Activated CD8-positive, alpha-beta memory T cell treated with anti-CD3 and anti-CD28 coated beads for 48 hours (primary cell): ENCODE measurements at regions not wholly inside any gene's neighbourhood (a gene's known extent, or its start where the extent isn't known, plus 50 kb on each side); places are given as distances from the start of the nearest gene placed in this dataset.

ENCODE experiments used
- DNase-seq, 3 experiments: peaks; one replicate each; pipeline ENCODE4 v3.0.0-alpha.2; 2020; ENCODE audit warnings: low read depth in 2 of 3, low spot score in 2 of 3

DNA sequence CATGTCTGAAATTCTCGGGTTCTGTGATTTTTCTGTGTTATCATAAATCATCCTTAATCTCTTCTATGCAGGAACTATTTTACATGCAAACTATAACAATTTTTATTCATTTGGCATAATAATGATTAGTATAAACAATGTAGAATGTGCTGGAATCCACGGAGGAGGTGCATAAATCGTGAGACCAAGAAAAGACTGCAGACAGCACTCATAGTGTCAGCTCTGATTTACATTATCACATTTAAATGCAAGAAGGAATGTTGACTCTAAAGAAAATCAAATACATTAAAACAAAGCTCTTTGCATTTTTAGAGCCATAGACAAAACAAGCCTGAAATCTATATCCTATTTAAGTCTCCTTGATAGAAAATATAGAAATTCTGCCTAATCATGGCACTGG, 501.7 kb upstream of the STXBP6 start:
- no peak for DNase-seq

DNA sequence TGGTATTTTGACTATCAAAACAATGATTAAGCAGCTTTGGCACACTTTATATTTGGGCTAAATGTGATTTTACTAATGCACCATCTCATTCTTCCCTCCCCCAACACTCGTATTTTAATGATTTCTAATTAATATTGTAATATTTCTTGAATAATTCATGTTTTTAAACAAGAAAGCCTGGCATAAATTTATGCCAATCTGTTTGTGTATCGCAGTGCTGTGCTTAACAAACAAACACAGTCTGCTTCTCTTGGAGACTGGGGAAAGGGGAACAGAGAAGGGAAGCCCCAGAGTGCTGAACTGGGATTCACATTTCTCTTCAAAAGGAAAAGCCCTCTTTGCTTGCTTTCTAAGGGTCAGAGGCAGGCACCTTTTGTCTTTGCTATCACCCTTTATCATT, 496.9 kb upstream of the STXBP6 start:
- no peak for DNase-seq

DNA sequence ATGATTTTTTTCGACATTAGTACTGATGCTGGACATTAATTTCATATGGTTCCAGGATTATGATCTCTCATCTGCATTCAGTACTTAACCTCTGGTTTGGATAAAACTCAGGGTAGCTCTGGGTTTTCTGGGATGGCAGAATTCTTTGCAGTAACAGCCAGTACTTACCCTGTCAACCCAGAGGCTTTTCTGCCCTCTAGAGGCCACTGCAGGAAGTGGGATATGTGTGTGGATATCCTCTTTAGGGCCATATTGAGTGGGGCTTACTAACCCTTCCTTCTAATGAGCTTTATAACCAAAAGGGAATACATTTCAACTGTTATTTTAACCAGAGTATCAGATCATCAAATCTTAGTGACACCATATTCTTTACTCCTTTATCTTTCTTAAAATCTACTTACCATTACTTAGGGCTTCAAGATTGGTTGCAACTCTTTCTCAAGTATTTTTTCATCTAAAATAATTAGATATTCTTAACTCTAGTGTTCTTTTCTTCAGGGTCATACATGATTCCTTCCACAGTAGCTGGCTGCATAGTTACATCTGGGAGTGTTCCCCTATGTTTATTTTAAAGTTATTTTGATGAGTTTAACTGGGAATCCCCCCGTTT, 488.0 kb upstream of the STXBP6 start:
- DNase-seq: no peak

DNA sequence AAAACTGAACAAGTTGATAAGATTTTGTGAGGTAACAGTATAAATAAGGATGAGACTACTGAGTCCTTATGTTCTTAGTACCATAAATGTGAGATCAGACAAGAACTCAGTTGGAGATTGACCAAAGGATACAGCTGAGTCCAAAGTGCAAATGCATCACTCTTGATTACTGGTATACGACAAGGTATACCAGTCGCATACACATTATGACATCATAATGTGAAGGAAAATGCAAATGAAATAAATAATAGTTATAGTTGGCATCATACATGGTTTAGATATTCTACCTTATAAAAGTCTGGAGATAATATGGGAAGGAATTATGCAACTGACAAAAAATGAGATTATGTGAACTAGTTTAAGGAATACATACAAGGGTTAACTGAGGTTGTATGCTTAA, 476.3 kb upstream of the STXBP6 start:
- no peak for DNase-seq

DNA sequence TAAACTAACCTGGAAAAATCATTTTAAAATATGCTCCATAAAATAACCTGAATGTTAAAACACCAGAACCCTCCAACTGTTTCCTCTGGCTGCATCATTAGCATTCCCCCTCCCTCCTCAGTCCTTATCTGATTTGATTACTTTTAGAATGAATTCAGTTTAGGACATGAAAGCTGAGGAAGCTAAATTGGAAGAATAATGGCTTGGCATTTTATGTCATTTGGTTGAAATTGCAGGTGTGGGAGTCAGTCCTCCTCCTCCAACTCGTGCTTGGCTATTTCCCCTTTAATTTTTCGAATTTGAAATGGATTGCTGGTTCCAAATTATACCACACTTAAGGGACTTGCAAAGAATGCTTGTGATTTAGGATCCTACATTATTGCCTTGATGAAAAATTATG, 473.0 kb upstream of the STXBP6 start:
- no peak for DNase-seq

DNA sequence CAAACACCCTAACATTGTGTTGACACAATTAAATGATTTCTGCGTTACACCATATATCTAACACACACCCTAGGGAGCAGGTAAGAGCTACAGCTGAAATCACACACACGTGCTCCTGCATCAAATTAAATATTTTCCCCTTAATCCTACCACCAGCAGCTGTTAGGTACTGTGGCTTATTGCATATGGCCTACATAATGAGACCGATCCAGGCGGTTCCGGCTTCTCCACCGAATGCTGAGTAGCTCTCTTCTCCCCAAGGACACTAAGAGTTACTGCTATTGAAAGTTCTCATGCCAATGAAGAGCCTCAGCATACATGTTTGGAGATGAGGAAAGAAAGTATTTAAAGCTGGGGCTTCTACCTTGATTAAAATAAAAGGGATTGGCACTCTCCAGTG, 472.2 kb upstream of the STXBP6 start:
- DNase-seq: no peak

DNA sequence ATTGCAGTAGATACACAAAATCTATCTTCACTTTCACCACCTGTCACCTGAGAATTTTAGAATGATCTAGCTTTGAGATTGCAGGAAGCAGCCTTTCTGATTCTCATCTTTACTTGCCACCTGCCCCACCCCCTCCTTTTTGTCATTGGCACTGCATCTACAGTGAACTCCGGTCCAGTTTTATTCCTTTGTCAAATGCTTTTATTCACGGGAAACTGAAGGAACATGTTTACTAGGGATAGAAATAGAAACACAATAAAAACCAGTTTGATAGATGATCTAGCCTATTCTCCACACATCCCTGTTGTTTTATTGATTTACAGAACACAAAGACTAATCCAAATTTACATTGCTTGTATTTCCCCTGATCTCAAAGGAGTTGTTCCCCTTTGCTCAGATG, 471.7 kb upstream of the STXBP6 start:
- no peak for DNase-seq

DNA sequence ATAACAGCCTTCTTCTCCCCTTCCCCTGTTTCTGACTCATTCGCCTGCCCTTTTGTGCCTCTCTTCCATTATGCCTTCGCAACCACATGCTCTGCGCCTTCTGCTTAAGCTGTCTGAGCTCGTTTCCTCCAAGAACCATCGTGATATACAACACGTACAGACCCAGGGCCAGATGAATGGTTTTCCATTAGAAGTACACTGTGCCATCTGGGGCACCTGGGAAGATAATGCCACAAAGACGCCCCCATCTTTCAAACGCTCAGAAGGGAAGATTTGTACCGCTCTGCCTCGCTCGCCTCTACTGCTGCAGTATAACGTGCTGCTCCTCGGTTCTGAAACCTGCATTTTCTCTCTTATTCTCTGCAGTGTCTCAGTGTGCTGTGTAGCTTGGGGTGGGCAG, 470.9 kb upstream of the STXBP6 start:
- DNase-seq: no peak

DNA sequence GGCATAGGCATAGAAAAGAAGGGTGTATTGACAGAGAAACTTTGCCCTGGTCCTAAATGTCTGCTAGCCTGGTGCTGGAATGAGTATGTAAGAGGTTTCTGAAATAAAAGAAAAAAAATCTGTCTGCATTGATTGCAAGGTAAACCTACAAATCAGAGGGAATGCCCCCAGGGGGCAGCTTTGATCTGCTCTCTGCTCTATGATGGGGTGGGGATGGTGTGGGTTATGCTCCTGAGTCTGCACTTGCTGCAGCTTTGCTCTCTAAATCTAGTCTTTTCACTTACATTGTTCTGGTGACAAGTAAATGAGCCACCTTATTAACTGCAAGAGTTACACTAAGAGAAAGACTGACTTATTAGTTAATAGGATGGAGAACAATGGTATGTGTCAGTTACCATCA, 468.4 kb upstream of the STXBP6 start:
- no peak for DNase-seq

DNA sequence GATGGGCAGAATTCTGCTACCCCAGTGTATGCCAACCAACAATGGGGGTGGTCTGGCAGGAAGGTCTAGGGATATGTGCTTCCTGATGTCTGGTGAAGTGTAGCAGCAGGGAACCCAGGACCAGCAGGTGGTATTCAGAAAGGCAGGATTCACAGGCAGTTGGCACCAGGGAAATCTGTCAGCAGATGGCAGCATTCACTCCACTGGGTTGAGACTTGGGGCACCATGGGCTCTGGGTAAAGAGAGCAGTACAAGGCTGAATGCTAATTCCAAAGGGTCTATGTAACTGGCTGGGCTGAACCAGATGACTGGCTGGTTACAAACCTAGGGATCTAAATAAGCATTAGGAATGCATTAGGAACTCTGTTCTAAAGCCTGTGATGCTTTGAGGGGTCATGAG, 466.9 kb upstream of the STXBP6 start:
- DNase-seq: no peak

DNA sequence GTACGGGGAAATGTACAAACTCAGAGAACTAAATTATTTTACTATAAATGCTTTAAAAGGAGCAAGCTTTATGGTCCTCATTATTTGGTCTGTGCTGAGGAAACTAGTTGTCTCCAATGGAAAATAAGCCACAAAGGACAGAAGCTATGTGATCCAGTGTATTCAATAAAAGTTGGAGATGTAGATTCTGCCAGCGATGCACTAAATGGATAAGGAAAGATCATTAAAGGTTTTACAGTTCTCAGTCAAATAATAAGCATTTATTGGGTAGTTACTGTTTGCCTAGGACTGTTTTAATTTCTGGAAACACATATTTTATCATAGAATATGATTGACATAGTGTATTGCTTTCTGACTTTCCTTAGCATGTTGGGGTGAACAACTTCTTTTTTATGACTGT, 458.9 kb upstream of the STXBP6 start:
- DNase-seq: no peak

DNA sequence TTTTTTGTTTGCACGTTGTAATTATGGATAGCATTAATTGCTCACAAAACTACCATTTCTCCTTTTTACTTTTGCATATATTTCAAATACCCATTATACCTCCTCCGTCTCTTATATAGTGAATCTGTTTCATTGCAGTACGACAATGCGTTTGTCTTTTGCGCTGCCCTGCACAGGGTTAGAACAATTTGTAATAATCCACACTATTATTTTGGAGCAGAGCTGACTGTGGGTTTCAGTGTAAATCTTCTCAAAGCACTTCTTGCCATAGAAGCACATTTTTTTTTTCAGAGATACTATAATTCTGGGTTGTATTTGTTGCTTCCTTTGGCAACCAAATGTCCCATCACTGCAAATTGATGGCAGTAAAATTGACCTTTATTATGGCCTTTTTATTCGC, 451.8 kb upstream of the STXBP6 start:
- no peak for DNase-seq

DNA sequence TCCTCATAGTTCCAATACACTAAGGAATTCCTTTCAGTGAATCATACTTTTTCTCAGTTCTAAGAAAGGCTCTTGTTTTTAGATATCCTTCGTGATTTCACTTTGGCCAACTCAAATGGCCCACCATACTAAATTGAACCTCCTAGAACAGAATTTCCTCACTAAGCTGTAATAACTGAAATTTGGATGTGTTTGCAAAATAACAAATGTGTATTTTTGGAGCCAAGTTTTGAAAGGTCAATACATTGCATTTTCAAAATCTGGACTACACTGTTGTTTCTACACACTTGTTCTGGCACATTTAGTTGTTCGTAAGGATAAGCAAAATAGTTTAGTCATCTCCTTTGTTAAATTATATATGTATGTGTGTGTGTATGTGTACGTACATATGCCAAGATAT, 439.0 kb upstream of the STXBP6 start:
- DNase-seq: no peak

DNA sequence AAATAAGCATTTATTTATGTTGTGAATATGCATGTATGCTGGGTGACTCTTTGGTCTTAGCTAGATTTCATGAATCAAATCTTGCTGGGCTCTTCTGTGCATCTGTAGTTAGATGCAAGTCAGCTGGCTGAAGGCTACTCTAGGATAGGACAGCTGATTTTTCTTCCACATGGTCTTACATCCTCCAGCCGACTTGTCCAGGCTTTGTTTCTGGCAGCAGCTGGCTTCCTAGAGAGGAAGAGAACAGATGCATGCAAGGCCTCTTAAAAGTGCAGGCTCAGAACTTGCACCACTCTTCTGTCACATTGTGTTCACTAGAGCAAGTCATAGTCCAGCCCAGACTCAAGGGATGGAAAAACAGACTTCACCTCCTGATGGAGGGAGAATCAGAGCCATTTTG, 435.4 kb upstream of the STXBP6 start:
- DNase-seq: no peak

DNA sequence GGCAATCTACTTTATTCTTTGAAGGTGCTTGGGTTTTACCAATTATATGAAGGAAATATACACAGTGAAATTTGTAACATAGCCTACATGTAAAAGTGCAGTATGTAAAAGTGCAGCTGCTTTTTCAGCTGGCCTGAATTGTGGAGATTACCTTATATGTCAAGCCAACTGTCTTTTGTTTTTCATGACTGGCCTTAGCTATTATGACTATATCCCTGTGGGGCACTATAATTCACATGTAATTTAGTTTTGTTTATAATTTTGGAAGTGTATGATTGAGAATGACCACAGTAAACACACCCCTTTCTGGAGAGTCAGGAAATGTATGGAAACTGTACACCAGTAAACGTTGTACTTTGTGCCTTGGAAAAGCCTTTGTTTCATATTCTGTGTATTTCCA, 435.0 kb upstream of the STXBP6 start:
- no peak for DNase-seq

DNA sequence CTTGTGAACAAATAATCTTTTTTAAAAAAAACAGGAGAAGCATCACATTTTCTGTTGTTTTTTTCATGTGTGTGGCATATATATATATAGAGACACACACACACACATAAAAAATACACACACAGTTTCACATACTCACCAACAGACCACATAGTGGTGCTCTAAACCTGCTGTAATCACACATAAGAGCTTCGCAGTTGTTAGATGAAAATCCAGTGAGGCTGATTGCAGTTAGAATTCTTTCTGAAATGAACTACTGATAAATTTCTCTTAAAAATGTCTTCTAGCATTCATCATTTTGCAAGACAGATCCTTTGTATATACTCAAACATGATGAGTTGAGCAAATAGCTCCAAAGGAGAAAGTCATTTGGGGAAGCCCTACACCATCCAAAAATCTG, 434.3 kb upstream of the STXBP6 start:
- no peak for DNase-seq

DNA sequence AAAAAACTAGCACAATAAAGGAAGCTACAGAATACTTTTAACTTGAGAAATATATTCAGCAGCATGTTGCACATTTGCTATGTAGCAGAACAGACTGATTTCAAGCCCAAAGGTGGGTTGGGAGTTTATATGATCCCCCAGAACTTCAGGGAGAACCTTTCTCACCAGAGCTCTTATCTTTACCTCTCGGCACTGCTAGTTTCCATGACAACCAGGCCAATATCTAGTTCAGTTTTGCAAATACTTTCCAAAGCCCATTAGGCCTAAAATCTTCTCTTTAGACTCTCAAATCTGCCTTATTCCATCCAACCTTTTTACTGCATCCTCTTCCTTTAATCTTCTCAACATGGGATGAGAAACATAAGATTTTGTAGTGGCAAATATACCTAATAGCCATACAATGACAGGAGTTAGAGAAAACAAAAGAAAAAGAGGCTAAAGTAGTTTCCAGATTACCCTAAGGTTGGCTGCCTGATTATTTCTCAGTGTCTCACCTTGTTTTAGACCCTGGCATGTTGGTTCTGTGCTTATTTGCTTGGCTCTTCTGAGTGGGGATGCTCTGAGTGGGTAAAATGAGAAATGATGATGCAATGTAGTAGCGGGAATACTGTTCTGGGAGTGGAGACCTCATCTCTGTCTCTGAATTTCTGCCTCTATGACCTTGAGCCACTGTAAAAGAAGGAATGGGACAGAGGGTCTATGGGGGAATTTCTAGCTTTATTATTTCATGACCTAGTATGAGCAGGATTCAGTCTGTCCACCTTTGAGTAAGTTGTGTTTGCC, 427.6 kb upstream of the STXBP6 start:
- no peak for DNase-seq

DNA sequence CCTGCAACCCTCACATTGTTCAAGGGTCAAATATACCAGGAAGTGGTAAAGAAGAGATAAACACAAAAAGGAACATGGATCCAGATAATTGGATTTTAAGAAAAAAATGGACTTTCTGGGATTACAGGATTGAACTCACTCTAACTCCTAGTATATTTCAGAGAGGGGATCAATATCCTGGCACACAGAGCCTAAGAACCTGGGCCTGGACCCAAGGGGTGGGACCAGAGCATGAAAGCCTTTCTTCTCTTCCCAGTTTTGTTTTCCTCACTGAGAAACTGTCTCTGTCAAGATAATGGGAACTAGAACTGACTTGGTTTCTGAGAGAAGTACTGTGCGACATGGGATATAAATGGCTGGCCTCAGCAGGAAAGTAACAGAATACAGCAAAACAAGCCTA, 422.8 kb upstream of the STXBP6 start:
- no peak for DNase-seq

DNA sequence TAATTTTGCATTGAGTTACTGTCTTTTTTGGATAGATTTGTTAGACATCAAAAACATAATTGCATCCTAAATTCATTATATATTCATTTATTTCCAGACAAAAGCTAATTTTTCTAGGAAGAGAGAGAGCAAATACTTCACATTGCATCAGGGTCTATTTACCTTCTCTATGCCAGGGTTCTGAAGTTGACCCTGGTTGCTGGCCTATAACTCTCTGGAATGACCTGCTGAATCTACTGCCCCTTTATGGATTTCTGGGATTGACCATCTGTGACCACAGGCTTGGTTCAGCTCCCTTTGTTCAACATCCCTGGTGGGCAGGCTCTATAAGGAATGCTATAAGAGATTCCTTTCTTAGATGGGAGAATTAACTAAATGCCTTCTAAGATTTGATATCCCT, 414.8 kb upstream of the STXBP6 start:
- DNase-seq: no peak

DNA sequence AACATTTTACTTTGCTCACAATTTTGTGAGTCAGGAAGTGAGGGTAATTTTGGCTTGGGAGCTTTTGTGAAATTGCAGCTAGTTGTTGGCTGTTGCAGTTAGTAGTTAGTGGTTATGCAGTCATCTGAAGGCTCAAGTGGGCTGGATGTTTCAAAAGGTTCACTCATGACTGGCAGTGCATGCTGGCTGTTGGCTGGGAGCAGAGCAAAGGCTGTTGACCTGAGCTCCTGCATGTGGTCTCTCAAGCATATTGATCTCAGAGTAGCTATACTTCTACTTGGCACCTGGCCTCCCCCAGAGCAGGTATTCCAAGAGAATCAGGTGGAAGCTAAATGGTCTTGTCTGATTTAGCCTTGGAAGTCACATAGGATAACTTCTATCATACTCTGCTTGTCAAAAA, 414.1 kb upstream of the STXBP6 start:
- DNase-seq: no peak

DNA sequence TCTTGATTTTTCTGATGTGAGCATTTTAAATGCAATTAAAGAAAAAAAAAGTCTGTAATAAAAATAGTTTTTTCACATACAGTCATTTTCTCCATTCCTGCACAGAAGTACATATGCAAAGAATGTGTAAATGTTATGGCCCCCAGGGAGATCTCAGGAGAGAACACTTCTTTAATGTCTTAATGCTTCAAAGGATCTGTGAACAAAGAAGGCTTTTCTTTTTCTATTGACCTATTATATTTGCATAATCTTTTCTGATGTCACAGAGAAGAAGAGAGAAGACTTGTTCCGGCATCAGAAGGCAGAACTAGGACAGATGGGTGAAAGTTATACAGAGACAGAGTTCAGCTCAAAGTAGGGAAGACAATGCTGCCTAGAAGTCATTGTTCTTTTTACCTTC, 413.5 kb upstream of the STXBP6 start:
- DNase-seq: no peak

DNA sequence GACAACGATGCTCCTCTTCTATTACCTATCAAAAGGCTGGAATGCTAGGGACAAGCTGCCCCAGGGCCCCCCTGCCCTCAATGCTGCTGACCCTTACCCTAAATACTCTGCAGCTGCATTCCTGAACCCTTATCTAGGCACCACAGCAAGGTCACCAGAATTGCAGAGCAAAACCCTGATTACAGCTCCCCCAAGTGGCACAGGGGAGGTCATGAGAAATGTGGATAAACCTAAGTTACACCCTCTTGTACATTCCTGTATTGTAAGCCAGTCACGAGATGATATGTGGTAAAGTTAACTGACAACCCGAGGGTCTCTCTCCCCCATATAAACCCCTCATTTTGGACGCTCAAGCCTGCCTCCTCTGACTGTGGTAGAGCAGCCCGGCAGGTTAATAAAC, 411.8 kb upstream of the STXBP6 start:
- no peak for DNase-seq

DNA sequence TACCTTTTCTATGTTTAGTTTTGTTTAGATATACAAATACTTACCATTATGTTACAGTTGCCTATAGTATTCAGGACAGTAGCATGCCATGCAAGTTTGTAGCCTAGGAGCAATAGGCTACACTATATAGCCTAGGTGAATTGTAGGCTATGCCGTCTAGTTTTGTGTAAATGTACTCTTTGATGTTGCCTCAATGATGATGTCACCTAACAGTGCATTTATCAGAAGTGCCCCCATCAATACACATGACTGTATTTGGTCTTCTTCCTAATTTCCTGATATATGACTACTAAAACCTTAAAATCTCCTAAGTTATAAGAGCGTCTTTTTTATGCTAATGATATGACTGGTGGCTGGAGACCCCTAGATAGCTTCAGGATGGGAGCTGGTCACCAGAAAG, 394.4 kb upstream of the STXBP6 start:
- no peak for DNase-seq
